ENCODE measurements at regions not wholly inside any gene's neighbourhood (a gene's known extent, or its start where the extent isn't known, plus 50 kb on each side); places are given as distances from the start of the nearest gene placed in this dataset.

- no peak overlapping the region for H3K27ac Mint-ChIP-seq
- no peaks in the 10 kb centered on the region for H3K4me1 Mint-ChIP-seq (ENCODE audit: low read depth)
- TF ChIP-seq, protein P1, sequence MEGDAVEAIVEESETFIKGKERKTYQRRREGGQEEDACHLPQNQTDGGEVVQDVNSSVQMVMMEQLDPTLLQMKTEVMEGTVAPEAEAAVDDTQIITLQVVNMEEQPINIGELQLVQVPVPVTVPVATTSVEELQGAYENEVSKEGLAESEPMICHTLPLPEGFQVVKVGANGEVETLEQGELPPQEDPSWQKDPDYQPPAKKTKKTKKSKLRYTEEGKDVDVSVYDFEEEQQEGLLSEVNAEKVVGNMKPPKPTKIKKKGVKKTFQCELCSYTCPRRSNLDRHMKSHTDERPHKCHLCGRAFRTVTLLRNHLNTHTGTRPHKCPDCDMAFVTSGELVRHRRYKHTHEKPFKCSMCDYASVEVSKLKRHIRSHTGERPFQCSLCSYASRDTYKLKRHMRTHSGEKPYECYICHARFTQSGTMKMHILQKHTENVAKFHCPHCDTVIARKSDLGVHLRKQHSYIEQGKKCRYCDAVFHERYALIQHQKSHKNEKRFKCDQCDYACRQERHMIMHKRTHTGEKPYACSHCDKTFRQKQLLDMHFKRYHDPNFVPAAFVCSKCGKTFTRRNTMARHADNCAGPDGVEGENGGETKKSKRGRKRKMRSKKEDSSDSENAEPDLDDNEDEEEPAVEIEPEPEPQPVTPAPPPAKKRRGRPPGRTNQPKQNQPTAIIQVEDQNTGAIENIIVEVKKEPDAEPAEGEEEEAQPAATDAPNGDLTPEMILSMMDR (IDR thresholded peaks at IDR 0.05): no peak
- no peak overlapping the region for H3K4me3 ChIP-seq (ENCODE audit: low read length)
- H3K27me3 Mint-ChIP-seq: peaks cover 17% of the 10 kb centered on the region
- no peaks in the 10 kb centered on the region for H3K36me3 ChIP-seq (ENCODE audit: insufficient read depth, low read length)
- DNase-seq (no peak), ATAC-seq (ENCODE audit: poor library complexity) (no peak)
- no peaks in the 10 kb centered on the region for H3K36me3 Mint-ChIP-seq (ENCODE audit: low read depth)
- H3K27me3 ChIP-seq (ENCODE audit: control insufficient read depth in 1 of 2, insufficient read depth in 2 of 2, low read length in 2 of 2): no peaks in the 10 kb centered on the region
- no peak overlapping the region for H3K4me3 Mint-ChIP-seq
- intact Hi-C loops (cut with DNase I, micrococcal nuclease): no loop called here
- no peaks in the 10 kb centered on the region for H3K4me1 ChIP-seq (ENCODE audit: insufficient read depth, low read length)
- no peak overlapping the region for H3K27ac ChIP-seq (ENCODE audit: low read depth in 1 of 2, low read length in 2 of 2)
- CTCF ChIA-PET: no interaction called here
- no peaks in the 10 kb centered on the region for H3K9me3 Mint-ChIP-seq
- POLR2A ChIA-PET: no interaction called here
- H3K9me3 ChIP-seq (ENCODE audit: control insufficient read depth in 1 of 2, insufficient read depth in 1 of 2, low read length in 2 of 2): no peaks in the 10 kb centered on the region
Measured at GRCh38 chr7:25762511-25763462, 389.2 kb upstream of the NFE2L3 start.

DNA sequence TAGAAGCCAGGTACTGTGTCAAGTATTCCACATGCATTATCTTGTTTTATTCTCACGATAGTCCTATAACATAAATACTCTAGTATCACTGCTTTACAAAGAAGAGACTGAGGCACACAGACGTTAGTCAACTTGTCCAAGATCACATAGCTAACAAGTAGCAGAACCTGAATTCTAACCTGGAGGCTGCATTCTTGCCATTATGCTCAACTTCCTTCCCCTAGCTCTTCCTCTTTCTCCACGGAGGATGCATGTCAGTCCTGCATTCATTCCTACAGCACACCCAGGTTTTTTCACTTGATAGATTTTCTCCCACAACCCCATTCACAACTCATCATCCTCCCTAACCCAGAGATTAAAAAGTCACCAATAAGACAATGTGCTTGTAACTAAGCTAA, 388.5 kb upstream of the NFE2L3 start:
- ATAC-seq (ENCODE audit: poor library complexity) (no peak), DNase-seq (no peak)
- intact Hi-C loops (cut with DNase I, micrococcal nuclease): no loop called here
- no peaks in the 10 kb centered on the region for H3K9me3 ChIP-seq (ENCODE audit: control insufficient read depth in 1 of 2, insufficient read depth in 1 of 2, low read length in 2 of 2)
- H3K9me3 Mint-ChIP-seq: no peaks in the 10 kb centered on the region
- no peak overlapping the region for H3K27ac ChIP-seq (ENCODE audit: low read depth in 1 of 2, low read length in 2 of 2)
- H3K27me3 ChIP-seq (ENCODE audit: control insufficient read depth in 1 of 2, insufficient read depth in 2 of 2, low read length in 2 of 2): no peaks in the 10 kb centered on the region
- H3K36me3 Mint-ChIP-seq (ENCODE audit: low read depth): no peaks in the 10 kb centered on the region
- H3K36me3 ChIP-seq (ENCODE audit: insufficient read depth, low read length): no peaks in the 10 kb centered on the region
- TF ChIP-seq, protein P1 (IDR thresholded peaks at IDR 0.05): no peak
- H3K27ac Mint-ChIP-seq: no peak overlapping the region
- peaks cover 17% of the 10 kb centered on the region for H3K27me3 Mint-ChIP-seq
- ChIA-PET CTCF (no interaction called here), POLR2A (no interaction called here)
- H3K4me1 ChIP-seq (ENCODE audit: insufficient read depth, low read length): no peaks in the 10 kb centered on the region
- H3K4me1 Mint-ChIP-seq (ENCODE audit: low read depth): no peaks in the 10 kb centered on the region
- no peak overlapping the region for H3K4me3 Mint-ChIP-seq
- H3K4me3 ChIP-seq (ENCODE audit: low read length): no peak overlapping the region

DNA sequence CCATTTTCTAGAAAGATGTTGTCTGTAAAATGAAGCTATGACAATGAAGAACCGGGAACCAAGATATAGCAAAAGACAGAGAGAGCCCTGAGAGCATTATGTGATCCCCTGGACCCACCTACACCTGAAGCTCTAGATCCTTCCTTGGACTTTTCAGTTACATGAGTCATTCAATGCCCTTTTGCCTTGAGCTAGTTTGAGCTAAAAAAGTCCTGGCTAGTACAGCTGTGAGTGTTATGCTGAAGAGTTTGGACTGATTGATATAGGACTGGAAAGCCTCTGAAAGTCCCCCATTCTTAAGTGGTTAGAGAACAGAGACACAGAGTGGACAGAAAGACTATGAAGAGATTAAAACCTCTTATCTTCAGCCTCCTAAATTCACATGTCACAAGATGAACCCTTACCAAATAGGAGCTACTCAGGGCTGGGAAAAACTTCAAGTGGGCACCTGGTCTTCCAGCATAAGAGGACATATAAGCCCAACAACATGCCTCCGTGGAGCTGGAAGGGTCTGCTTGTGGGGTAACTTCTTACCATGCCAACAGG, 386.8 kb upstream of the NFE2L3 start:
- Histone ChIP-seq H3K9me3 (ENCODE audit: control insufficient read depth in 1 of 2, insufficient read depth in 1 of 2, low read length in 2 of 2) (no peaks in the 10 kb centered on the region), H3K4me3 (ENCODE audit: low read length) (no peak overlapping the region), H3K27me3 (ENCODE audit: control insufficient read depth in 1 of 2, insufficient read depth in 2 of 2, low read length in 2 of 2) (peaks cover 0 to 3% of the 10 kb centered on the region in 2 experiments), H3K4me1 (ENCODE audit: insufficient read depth, low read length) (no peaks in the 10 kb centered on the region), H3K36me3 (ENCODE audit: insufficient read depth, low read length) (no peaks in the 10 kb centered on the region), H3K27ac (ENCODE audit: low read depth in 1 of 2, low read length in 2 of 2) (no peak overlapping the region)
- Mint-ChIP-seq H3K4me1 (ENCODE audit: low read depth) (no peaks in the 10 kb centered on the region), H3K4me3 (no peak overlapping the region), H3K36me3 (ENCODE audit: low read depth) (no peaks in the 10 kb centered on the region), H3K27me3 (peaks cover 20% of the 10 kb centered on the region), H3K27ac (no peak overlapping the region), H3K9me3 (no peaks in the 10 kb centered on the region)
- ChIA-PET CTCF (no interaction called here), POLR2A (interaction anchor here (0.6 kb wide), 1 partner anchor 22 kb away, joined by 5 read pairs; no protein-coding TSS in a partner anchor)
- no peak for DNase-seq
- ATAC-seq (ENCODE audit: poor library complexity): no peak
- intact Hi-C loops (cut with DNase I, micrococcal nuclease): no loop called here
- TF ChIP-seq, protein P1 (IDR thresholded peaks at IDR 0.05): no peak
